DMS153 treated with DMSO at 0.1 percent for 48 hours (cell line): ENCODE measurements at regions not wholly inside any gene's neighbourhood (a gene's known extent, or its start where the extent isn't known, plus 50 kb on each side); places are given as distances from the start of the nearest gene placed in this dataset.

Experiments
- DNase-seq: peaks from one replicate; lab custom pipeline; 2025; ENCODE audit not compliant: unreplicated experiment; lab: John Stamatoyannopoulos, UW

- DNase-seq, result no peak
These were observed 56.2 kb upstream of the ARHGAP5 start for GRCh38 chr14:32020882-32021281.

GRCh38 chr14:32021341-32021740, 55.8 kb upstream of the ARHGAP5 start:
- DNase-seq, result no peak

- DNase-seq, result no peak
These were observed 54.6 kb upstream of the ARHGAP5 start for GRCh38 chr14:32022525-32022924.

- DNase-seq, result no peak
These were observed 54.1 kb upstream of the ARHGAP5 start for GRCh38 chr14:32022938-32023466.

GRCh38 chr14:32023540-32023939, 53.6 kb upstream of the ARHGAP5 start:
- DNase-seq, result no peak

GRCh38 chr14:32027255-32027939, 49.7 kb upstream of the ARHGAP5 start:
- DNase-seq, result no peak
